BJ (cell line): ENCODE measurements at regions not wholly inside any gene's neighbourhood (a gene's known extent, or its start where the extent isn't known, plus 50 kb on each side); places are given as distances from the start of the nearest gene placed in this dataset.

ENCODE experiments used
- CTCF ChIA-PET: fragments of 350-600 bp; formaldehyde crosslinking; extraction: SDS; loops from one replicate; lab custom pipeline; 2021; ENCODE audit warnings: antibody characterized with exemption, inconsistent platforms; lab: Yijun Ruan, JAX
- POLR2A ChIA-PET: fragments of 300-600 bp; sonication (Branson Sonifier 250); formaldehyde crosslinking; extraction: SDS; loops from one replicate; lab custom pipeline; 2021; ENCODE audit warnings: antibody characterized with exemption; lab: Charles Lee
- DNase-seq: peaks from one replicate; pipeline ENCODE4 v3.0.0-alpha.2; 2011; ENCODE audit warnings: low read depth
- H3K27me3 ChIP-seq: 2 replicates; pipeline ENCODE4 v1.6.0; 2011; ENCODE audit warnings: low read length; ENCODE audit not compliant: control insufficient read depth, insufficient read depth
- H3K36me3 ChIP-seq: 2 replicates; pipeline ENCODE4 v1.5.1; 2011; ENCODE audit warnings: low read length; ENCODE audit not compliant: control insufficient read depth, insufficient read depth
- H3K4me3 ChIP-seq: 2 replicates; pipeline ENCODE4 v1.5.1; 2011; ENCODE audit warnings: low read depth, mild to moderate bottlenecking, control low read depth, low read length
- TF ChIP-seq, protein P1 (sequence below): IDR thresholded peaks from 2 replicates; pipeline ENCODE4 v1.5.1; 2011; ENCODE audit warnings: low read depth, mild to moderate bottlenecking, control low read depth, inconsistent platforms, low read length, moderate library complexity; ENCODE audit not compliant: insufficient read depth

DNA sequence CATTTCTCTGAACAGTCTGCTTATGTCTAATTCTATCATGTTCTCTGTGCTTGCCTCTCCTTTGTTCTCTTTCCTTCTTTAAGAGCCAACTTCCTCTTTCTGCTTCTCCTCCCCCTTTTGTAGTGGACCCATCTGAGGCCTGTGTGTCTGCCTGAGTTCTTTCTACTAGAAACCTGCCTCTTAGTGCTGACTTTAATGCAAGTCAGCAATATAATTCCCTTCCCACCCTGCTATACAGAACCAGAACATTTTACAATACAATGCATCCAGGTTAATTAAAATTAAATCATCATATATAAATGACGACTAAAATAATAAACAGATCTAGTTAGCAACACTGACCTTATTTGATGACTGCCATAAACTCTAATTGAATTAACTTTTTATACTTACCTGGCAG, 82.6 kb upstream of the GAS1 start:
- H3K36me3 ChIP-seq: no peaks in the 10 kb centered on the region
- TF ChIP-seq, protein P1, sequence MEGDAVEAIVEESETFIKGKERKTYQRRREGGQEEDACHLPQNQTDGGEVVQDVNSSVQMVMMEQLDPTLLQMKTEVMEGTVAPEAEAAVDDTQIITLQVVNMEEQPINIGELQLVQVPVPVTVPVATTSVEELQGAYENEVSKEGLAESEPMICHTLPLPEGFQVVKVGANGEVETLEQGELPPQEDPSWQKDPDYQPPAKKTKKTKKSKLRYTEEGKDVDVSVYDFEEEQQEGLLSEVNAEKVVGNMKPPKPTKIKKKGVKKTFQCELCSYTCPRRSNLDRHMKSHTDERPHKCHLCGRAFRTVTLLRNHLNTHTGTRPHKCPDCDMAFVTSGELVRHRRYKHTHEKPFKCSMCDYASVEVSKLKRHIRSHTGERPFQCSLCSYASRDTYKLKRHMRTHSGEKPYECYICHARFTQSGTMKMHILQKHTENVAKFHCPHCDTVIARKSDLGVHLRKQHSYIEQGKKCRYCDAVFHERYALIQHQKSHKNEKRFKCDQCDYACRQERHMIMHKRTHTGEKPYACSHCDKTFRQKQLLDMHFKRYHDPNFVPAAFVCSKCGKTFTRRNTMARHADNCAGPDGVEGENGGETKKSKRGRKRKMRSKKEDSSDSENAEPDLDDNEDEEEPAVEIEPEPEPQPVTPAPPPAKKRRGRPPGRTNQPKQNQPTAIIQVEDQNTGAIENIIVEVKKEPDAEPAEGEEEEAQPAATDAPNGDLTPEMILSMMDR: no peak
- no peak overlapping the region for H3K4me3 ChIP-seq
- ChIA-PET POLR2A (no interaction called here), CTCF (no interaction called here)
- no peaks in the 10 kb centered on the region for H3K27me3 ChIP-seq
- no peak for DNase-seq

DNA sequence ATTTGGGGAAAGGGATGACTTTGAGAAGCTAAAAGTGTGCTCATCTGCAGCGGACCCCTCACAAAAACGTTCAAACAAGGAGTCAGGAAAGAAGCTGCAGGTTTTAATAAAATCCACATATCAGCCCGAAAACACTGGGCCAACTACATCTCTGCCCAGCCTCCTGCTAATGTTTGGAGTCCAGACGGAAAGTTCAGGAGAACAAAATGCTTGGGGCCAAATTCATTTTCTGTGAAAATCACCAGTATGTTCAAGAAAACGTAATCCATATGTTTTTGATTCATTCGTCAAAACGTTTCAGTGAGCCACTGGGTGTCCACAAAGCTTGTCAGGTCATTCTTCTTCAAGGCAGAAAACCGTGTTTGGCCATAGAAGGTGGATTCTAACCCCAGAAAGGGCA, 87.5 kb upstream of the GAS1 start:
- Histone ChIP-seq H3K36me3 (no peaks in the 10 kb centered on the region), H3K27me3 (no peaks in the 10 kb centered on the region), H3K4me3 (no peak overlapping the region)
- ChIA-PET CTCF (interaction anchor here (0.6 to 2.0 kb wide), 7 partner anchors 10 to 289 kb away, joined by 3 to 5 read pairs (median 3); no protein-coding TSS in a partner anchor), POLR2A (interaction anchor here (0.7 kb wide), 1 partner anchor 51 kb away, joined by 3 read pairs; no protein-coding TSS in a partner anchor)
- no peak for DNase-seq
- TF ChIP-seq, protein P1: no peak

DNA sequence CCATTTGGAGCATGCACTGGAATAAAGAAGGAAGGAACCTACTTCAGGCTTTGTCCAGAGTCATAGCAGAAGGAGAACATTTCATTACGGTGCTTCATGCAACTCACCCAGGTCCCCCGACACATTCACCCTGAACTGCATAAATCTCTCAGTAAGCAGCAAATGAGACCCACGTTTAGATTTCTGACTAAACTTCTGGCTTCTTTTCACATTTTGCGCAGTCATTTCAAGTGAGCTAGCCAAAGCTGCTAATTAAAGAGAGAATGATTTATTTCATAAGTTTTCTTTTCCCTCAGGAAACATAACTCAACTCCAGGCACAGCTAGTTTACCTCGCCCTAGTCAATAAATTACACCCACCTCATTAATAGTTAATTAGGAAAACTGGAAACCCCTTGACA, 88.6 kb upstream of the GAS1 start:
- Histone ChIP-seq H3K27me3 (no peaks in the 10 kb centered on the region), H3K4me3 (no peak overlapping the region), H3K36me3 (no peaks in the 10 kb centered on the region)
- TF ChIP-seq, protein P1: no peak
- ChIA-PET POLR2A (no interaction called here), CTCF (interaction anchor here (0.9 to 2.0 kb wide), 5 partner anchors 27 to 546 kb away, joined by 3 to 5 read pairs (median 4); no protein-coding TSS in a partner anchor)
- DNase-seq: no peak

DNA sequence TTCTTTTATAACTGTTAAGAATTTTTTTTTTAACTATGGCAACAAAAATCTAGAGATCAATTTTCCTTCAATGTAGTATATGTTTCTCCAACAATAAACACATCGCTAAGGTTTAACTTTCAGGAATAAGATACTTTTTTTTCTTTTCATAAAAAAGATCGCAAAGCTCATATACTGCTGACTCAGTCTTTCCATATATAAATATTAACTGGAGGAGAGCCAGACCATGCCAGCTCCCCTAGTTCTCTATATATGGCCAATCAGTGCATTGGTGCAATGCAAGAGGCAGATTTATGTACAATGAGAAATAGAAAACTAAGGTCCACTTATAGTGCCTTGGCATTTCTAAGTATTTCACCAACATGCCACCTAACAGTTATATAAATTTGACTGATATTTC, 89.2 kb upstream of the GAS1 start:
- Histone ChIP-seq H3K27me3 (no peaks in the 10 kb centered on the region), H3K36me3 (no peaks in the 10 kb centered on the region), H3K4me3 (no peak overlapping the region)
- ChIA-PET CTCF (interaction anchor here (0.9 to 1.6 kb wide), 3 partner anchors 26 to 180 kb away, joined by 3 to 5 read pairs (median 4); no protein-coding TSS in a partner anchor), POLR2A (no interaction called here)
- DNase-seq: no peak
- TF ChIP-seq, protein P1: no peak

DNA sequence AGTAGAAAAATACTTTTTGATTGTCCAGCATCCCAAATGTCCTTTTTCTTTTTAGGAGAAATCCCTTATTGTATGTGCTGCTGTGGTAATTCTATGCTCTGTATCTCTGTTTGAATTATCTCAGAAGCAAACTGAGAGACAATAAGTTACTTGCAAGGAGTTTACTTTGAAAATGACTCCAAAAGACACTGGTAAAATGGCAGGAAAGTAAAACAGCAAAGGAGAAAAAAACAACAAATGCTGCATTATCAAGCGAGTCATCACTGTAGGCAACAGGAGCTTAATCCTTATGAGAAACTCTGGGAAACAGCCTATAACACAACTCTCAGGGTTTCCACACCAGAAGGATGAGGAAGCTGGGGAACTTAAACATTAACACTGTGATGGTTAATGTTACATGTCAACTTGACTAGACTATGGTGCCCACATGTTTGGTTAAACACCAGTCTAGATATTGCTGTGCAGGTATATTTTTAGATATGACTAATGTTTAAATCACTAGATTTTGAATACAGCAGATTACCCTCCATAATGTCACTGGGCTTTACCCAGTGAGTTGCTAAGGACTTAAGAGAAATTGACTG, 92.6 kb upstream of the GAS1 start:
- DNase-seq: no peak
- POLR2A ChIA-PET: no interaction called here
- Histone ChIP-seq H3K4me3 (no peak overlapping the region), H3K27me3 (no peaks in the 10 kb centered on the region), H3K36me3 (no peaks in the 10 kb centered on the region)
- CTCF ChIA-PET: no interaction called here
- TF ChIP-seq, protein P1: no peak
